Adrenal gland (tissue), 5 donors: ENCODE measurements at regions not wholly inside any gene's neighbourhood (a gene's known extent, or its start where the extent isn't known, plus 50 kb on each side); places are given as distances from the start of the nearest gene placed in this dataset.

Source experiments
- POLR2A ChIP-seq, 2 donors: fragments of 450-650 bp; IDR thresholded peaks; one replicate each; pipeline ENCODE4 v1.6.1; 2017; ENCODE audit warnings: antibody characterized with exemption in 2 of 2, mild to moderate bottlenecking in 2 of 2, moderate library complexity in 1 of 2
- TF ChIP-seq, protein P1 (sequence below), 6 experiments: fragments of 450-650 bp in 4 of 6; fragments of 200-600 bp in 2 of 6; sonication (generic) in 1 of 6; IDR thresholded peaks; 1 replicate in 5 of 6; 2 replicates in 1 of 6; pipeline versions ENCODE4 v1.5.1 to v1.8.0; 2016 to 2021; ENCODE audit warnings: antibody characterized with exemption in 6 of 6, mild to moderate bottlenecking in 2 of 6, moderate library complexity in 1 of 6
- donor health status: DM: no; HTN: no; CAD: no.

DNA sequence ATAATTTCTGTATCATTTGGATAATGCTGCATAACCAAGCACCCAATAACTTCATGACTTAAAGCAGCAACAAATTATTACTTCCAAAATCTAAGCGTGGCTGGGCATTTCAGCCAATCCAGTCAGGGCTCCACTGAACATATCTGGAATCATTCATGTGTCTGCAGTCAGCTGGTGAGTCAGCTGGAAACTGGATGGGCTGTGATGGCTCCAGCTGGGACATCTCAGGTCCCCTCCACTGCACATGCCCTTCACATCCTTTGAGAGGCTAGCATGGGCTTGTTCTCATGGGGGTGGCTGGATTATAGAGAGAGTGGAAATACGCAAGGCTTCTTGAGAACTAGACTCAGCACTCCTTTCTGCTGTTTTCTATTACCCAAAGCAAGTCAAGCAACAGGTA is 961.9 kb downstream of the DIAPH3 start:
- TF ChIP-seq, protein P1, sequence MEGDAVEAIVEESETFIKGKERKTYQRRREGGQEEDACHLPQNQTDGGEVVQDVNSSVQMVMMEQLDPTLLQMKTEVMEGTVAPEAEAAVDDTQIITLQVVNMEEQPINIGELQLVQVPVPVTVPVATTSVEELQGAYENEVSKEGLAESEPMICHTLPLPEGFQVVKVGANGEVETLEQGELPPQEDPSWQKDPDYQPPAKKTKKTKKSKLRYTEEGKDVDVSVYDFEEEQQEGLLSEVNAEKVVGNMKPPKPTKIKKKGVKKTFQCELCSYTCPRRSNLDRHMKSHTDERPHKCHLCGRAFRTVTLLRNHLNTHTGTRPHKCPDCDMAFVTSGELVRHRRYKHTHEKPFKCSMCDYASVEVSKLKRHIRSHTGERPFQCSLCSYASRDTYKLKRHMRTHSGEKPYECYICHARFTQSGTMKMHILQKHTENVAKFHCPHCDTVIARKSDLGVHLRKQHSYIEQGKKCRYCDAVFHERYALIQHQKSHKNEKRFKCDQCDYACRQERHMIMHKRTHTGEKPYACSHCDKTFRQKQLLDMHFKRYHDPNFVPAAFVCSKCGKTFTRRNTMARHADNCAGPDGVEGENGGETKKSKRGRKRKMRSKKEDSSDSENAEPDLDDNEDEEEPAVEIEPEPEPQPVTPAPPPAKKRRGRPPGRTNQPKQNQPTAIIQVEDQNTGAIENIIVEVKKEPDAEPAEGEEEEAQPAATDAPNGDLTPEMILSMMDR (IDR thresholded peaks at IDR 0.05) = no peak
- no peak for TF ChIP-seq POLR2A (IDR thresholded peaks at IDR 0.05)
